ENCODE measurements at regions not wholly inside any gene's neighbourhood (a gene's known extent, or its start where the extent isn't known, plus 50 kb on each side); places are given as distances from the start of the nearest gene placed in this dataset.

DNA sequence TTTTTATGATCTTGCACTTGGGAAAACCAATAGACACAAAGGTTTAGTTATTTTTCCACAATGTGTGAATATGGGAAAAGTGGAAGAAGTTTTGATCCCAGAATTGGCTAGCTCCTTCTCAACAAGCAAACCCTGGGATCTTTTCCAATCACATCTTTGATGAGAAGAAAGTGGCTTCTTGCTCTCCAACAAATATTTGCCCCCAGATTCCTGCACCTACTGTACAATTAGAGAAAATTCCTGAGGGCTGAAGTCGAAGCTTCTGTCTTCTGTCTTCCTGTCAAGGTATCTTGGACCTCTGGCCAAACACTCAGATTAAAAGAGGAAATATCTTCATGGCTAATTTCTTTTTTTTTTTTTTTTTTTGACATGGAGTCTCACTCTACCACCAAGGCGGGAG is 113.1 kb upstream of the SLC45A1 start:
- Histone ChIP-seq H3K14ac (ENCODE audit: insufficient read length) (no peak overlapping the region), H2BK5ac (ENCODE audit: low read depth, low read length) (no peak overlapping the region), H3K36me3 (ENCODE audit: control insufficient read depth in 2 of 4, insufficient read depth in 4 of 4, low read length in 3 of 4) (no peaks in the 10 kb centered on the region), H3K27ac (ENCODE audit: low read depth, low read length) (no peak overlapping the region), H3K27me3 (replicated peaks in 1 of 4; ENCODE audit: control insufficient read depth in 3 of 4, extremely low read depth in 1 of 4, insufficient read depth in 3 of 4, low read length in 3 of 4) (no peaks in the 10 kb centered on the region), H4K20me1 (replicated peaks in 1 of 2; ENCODE audit: control insufficient read depth in 1 of 2, insufficient read depth in 2 of 2, low read length in 2 of 2) (no peaks in the 10 kb centered on the region), H2AFZ (ENCODE audit: low read length) (no peak overlapping the region), H3K4me1 (replicated peaks in 1 of 4; ENCODE audit: control insufficient read depth in 3 of 4, insufficient read depth in 4 of 4, low read length in 3 of 4) (peaks cover 5 to 12% (median 8%) of the 10 kb centered on the region in 4 experiments; a peak in 6 of 7 replicates), H4K91ac (replicated peaks; ENCODE audit: insufficient read length, low read length) (no peak overlapping the region), H2BK12ac (ENCODE audit: low read depth, low read length) (no peak overlapping the region), H3K4ac (replicated peaks; ENCODE audit: insufficient read length, low read depth, low read length) (no peak overlapping the region), H4K5ac (ENCODE audit: insufficient read length, low read depth, low read length) (no peak overlapping the region), H2BK15ac (ENCODE audit: low read length) (no peak overlapping the region), H3K4me3 (ENCODE audit: extremely low read depth in 1 of 4, insufficient read depth in 2 of 4, low read depth in 3 of 4, low read length in 4 of 4) (no peak overlapping the region), H3K18ac (ENCODE audit: extremely low read depth, low read length) (no peak overlapping the region), H3K23me2 (ENCODE audit: low read depth, low read length) (no peaks in the 10 kb centered on the region), H2AK5ac (ENCODE audit: low read depth, low read length) (no peak overlapping the region), H3K23ac (ENCODE audit: insufficient read length) (no peak overlapping the region), H3K4me2 (ENCODE audit: insufficient read depth in 1 of 2, low read depth in 2 of 2, low read length in 2 of 2) (no peak overlapping the region), H2BK20ac (ENCODE audit: low read length) (no peak overlapping the region), H3K9ac (replicated peaks in 1 of 4; ENCODE audit: extremely low read depth in 1 of 4, low read depth in 3 of 4, low read length in 3 of 4) (no peak overlapping the region), H2BK120ac (replicated peaks; ENCODE audit: low read depth, low read length) (no peak overlapping the region), H3K9me3 (ENCODE audit: insufficient read depth in 2 of 2, low read depth in 1 of 2, low read length in 1 of 2) (no peaks in the 10 kb centered on the region), H3K56ac (replicated peaks; ENCODE audit: insufficient read length, low read depth, low read length) (no peak overlapping the region), H4K8ac (ENCODE audit: extremely low read depth, insufficient read depth, low read length) (no peak overlapping the region), H3K79me1 (ENCODE audit: low read depth, low read length) (no peaks in the 10 kb centered on the region), H3K79me2 (ENCODE audit: control insufficient read depth in 1 of 2, insufficient read depth in 2 of 2, low read length in 2 of 2) (no peaks in the 10 kb centered on the region)
- FAIRE-seq: no peak
- ChIA-PET CTCF (ENCODE audit: partially characterized antibody) (interaction anchor here (0.6 to 1.5 kb wide), 6 partner anchors 18 to 229 kb away, joined by 3 to 4 read pairs (median 3); no protein-coding TSS in a partner anchor), POLR2A (ENCODE audit: partially characterized antibody) (no interaction called here)
- WGBS, 2 experiments (ENCODE audit: extremely low coverage in 1 of 2, insufficient coverage in 1 of 2, insufficient read length in 1 of 2, insufficient replicate concordance in 2 of 2, low coverage in 1 of 2, low lambda C conversion rate in 2 of 2, missing lambda C conversion rate in 1 of 2): 93% methylated on average over 2 of the region's 2 CpGs; no CpG with 5 or more reads in 1 of the 2 experiments
- no peak for DNase-seq (ENCODE audit: low read depth in 1 of 2, low spot score in 2 of 2)
- TF ChIP-seq RFX5 (IDR thresholded peaks at IDR 0.05; ENCODE audit: borderline replicate concordance, low read depth, low read length) (no peak), RAD21 (IDR thresholded peaks at IDR 0.05 in 1 of 2, conservative IDR thresholded peaks at IDR 0.05 in 1 of 2; ENCODE audit: low read depth in 2 of 2, low read length in 2 of 2) (no peak), EGR1 (IDR thresholded peaks at IDR 0.05; ENCODE audit: borderline replicate concordance, low read depth, low read length) (no peak), TBP (IDR thresholded peaks at IDR 0.05; ENCODE audit: low read depth, low read length) (no peak), RBBP5 (IDR thresholded peaks at IDR 0.05; ENCODE audit: borderline replicate concordance, low read depth, low read length) (no peak), TAF1 (IDR thresholded peaks at IDR 0.05; ENCODE audit: low read depth, low read length) (no peak), SIX5 (IDR thresholded peaks at IDR 0.05; ENCODE audit: low read depth, low read length) (no peak), KDM4A (IDR thresholded peaks at IDR 0.05; ENCODE audit: low read depth, low read length, severe bottlenecking) (no peak), CTCF (IDR thresholded peaks at IDR 0.05; ENCODE audit: control extremely low read depth in 1 of 3, insufficient read depth in 1 of 3, low read depth in 1 of 3, low read length in 3 of 3) (no peak), CEBPB (IDR thresholded peaks at IDR 0.05; ENCODE audit: low read depth, low read length) (no peak), POU5F1 (IDR thresholded peaks at IDR 0.05; ENCODE audit: low read depth, low read length) (no peak)
- TF ChIP-seq, protein P1, sequence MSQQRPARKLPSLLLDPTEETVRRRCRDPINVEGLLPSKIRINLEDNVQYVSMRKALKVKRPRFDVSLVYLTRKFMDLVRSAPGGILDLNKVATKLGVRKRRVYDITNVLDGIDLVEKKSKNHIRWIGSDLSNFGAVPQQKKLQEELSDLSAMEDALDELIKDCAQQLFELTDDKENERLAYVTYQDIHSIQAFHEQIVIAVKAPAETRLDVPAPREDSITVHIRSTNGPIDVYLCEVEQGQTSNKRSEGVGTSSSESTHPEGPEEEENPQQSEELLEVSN (IDR thresholded peaks at IDR 0.05): no peak

Data from H1 (cell line).